Common myeloid progenitor, CD34-positive (primary cell): ENCODE measurements at regions not wholly inside any gene's neighbourhood (a gene's known extent, or its start where the extent isn't known, plus 50 kb on each side); places are given as distances from the start of the nearest gene placed in this dataset.

ENCODE experiments used
- CTCF ChIA-PET: fragments of 350-600 bp; sonication (Branson Sonifier 250); formaldehyde crosslinking; loops from one replicate; lab custom pipeline; 2021; ENCODE audit warnings: antibody characterized with exemption; lab: Charles Lee
- POLR2A ChIA-PET: fragments of 350-600 bp; sonication (Branson Sonifier 250); formaldehyde crosslinking; loops from one replicate; lab custom pipeline; 2021; ENCODE audit warnings: antibody characterized with exemption; lab: Charles Lee
- DNase-seq, 3 donors: peaks; one replicate each; pipeline versions ENCODE4 v3.0.0 to v3.0.0-alpha.2; 2013
- H3K27ac ChIP-seq, 2 experiments: 1 replicate in 1 of 2; 2 replicates in 1 of 2; pipeline ENCODE4 v1.7.0; 2013; ENCODE audit warnings: inconsistent platforms in 2 of 2, low read length in 2 of 2, mild to moderate bottlenecking in 2 of 2, low read depth in 1 of 2, moderate library complexity in 1 of 2; ENCODE audit not compliant: severe bottlenecking in 2 of 2, insufficient read depth in 1 of 2, poor library complexity in 1 of 2
- H3K27me3 ChIP-seq, 5 experiments: replicated peaks in 2 of 5; 1 replicate in 3 of 5; 2 replicates in 2 of 5; pipeline versions ENCODE4 v1.6.1 to v1.7.0; 2013; ENCODE audit warnings: low read length in 4 of 5, mild to moderate bottlenecking in 2 of 5, moderate library complexity in 2 of 5, inconsistent platforms in 1 of 5; ENCODE audit not compliant: insufficient read depth in 5 of 5, control insufficient read depth in 4 of 5
- H3K36me3 ChIP-seq, 4 experiments: 1 replicate in 2 of 4; 2 replicates in 2 of 4; pipeline versions ENCODE4 v1.6.1 to v1.7.0; 2013; ENCODE audit warnings: low read length in 3 of 4, control low read depth in 1 of 4, mild to moderate bottlenecking in 1 of 4; ENCODE audit not compliant: control insufficient read depth in 4 of 4, insufficient read depth in 4 of 4
- H3K4me1 ChIP-seq, 4 experiments: 1 replicate in 3 of 4; 2 replicates in 1 of 4; pipeline versions ENCODE4 v1.6.1 to v1.7.1; 2013; ENCODE audit warnings: low read length in 3 of 4, mild to moderate bottlenecking in 3 of 4, control low read depth in 1 of 4, inconsistent platforms in 1 of 4, moderate library complexity in 1 of 4; ENCODE audit not compliant: control insufficient read depth in 4 of 4, insufficient read depth in 4 of 4; ENCODE audit errors: control extremely low read depth in 1 of 4
- H3K4me3 ChIP-seq, 7 experiments: 1 replicate in 4 of 7; 2 replicates in 3 of 7; pipeline versions ENCODE4 v1.5.1 to v1.7.0; 2013; ENCODE audit warnings: mild to moderate bottlenecking in 7 of 7, low read length in 6 of 7, moderate library complexity in 6 of 7, inconsistent platforms in 2 of 7, low read depth in 2 of 7, control low read depth in 1 of 7; ENCODE audit not compliant: insufficient read depth in 4 of 7, control insufficient read depth in 1 of 7; ENCODE audit errors: extremely low read depth in 1 of 7
- H3K9me3 ChIP-seq, 5 experiments: 1 replicate in 4 of 5; 2 replicates in 1 of 5; pipeline versions ENCODE4 v1.6.1 to v1.7.1; 2013; ENCODE audit warnings: low read length in 4 of 5, mild to moderate bottlenecking in 2 of 5, inconsistent platforms in 1 of 5, low read depth in 1 of 5, moderate library complexity in 1 of 5; ENCODE audit not compliant: control insufficient read depth in 4 of 5, insufficient read depth in 2 of 5; ENCODE audit errors: control extremely low read depth in 1 of 5
- WGBS: methylation state at CpG from one replicate; pipeline ENCODE4 v1.1.5; 2013; ENCODE audit not compliant: insufficient coverage; 5-methylcytosine and 5-hydroxymethylcytosine counted together

DNA sequence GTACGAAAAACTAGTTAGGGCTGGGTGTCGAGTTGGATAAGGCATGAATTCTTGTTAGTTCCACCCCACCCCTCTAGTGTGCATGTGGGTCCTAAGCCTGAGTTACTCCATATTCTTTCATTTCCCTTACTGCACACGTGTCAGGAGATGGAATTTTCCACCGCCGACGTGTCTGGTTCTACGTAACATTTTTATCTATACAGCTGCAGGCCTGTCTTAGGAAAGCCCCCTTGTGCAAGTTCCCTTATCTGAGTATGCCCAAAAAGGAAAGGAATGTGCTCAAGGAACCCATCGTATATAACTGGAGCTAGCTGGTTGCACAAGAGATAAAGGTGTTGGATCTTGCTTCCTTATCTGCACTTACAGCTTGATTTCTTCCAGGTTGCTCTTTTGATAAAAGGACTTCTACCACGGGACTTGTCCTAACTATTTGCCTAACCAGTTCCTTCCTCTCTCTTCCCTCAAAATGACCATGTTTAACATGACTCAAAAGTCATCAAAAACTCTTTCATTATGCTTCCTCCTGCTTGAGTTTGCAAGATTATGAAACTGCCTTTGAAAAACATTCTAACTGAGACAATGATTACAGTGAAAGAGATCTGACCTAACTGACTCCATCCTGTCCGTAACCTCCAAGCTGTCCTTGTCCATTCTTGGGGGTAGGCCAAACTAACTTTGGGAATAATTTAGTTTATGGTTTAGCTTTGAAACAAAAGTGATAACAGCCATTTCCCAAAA lies 181.4 kb downstream of the AKR1D1 start:
- Histone ChIP-seq H3K4me3 (peak overlapping the region in 1 of 7 experiments; percentile 61), H3K36me3 (no peaks in the 10 kb centered on the region), H3K27ac (peak overlapping the region; percentile 74 to 92), H3K9me3 (peaks cover 0 to 25% (median 8%) of the 10 kb centered on the region in 5 experiments), H3K27me3 (no peaks in the 10 kb centered on the region), H3K4me1 (peaks cover 4 to 27% (median 20%) of the 10 kb centered on the region in 4 experiments)
- POLR2A ChIA-PET: interaction anchor here (0.6 to 1.5 kb wide), 5 partner anchors 202 to 495 kb away, joined by 3 to 7 read pairs (median 3); partner anchors contain the start of gene TRIM24
- peak; percentile 98 to 100 (median 99) for DNase-seq
- WGBS: 0% methylated on average over 7 of the region's 10 CpGs
- CTCF ChIA-PET: interaction anchor here (0.7 to 1.4 kb wide), 3 partner anchors 9 to 190 kb away, joined by 3 read pairs; no protein-coding TSS in a partner anchor

DNA sequence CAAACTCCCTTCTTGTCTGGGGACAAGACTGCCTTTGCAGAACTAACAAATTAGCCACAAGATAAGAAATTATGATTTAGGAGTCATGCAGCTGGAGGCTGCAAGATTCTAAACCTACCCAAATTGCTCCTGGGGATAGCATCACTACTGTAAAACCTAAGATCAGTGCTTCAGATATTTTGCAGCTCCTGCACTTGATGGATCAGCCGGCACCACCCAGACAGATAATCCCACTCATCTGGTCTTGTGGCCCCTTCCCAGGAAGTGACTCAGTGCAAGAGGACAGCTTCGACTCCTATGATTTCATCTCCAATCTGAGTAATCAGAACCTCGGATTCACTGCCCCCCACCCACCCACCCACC lies 181.9 kb downstream of the AKR1D1 start:
- peak in 2 of 3 donors; percentile 77 to 86 for DNase-seq
- ChIA-PET POLR2A (interaction anchor here (1.2 to 1.5 kb wide), 3 partner anchors 201 to 495 kb away, joined by 3 to 7 read pairs (median 5); partner anchors contain the start of gene TRIM24), CTCF (interaction anchor here (0.7 to 0.9 kb wide), 2 partner anchors 9 to 190 kb away, joined by 3 read pairs; no protein-coding TSS in a partner anchor)
- no CpG with 5 or more reads among the region's 3 CpGs for WGBS
- H3K4me3 ChIP-seq: peak overlapping the region in 1 of 7 experiments; percentile 61
- H3K27ac ChIP-seq: peak overlapping the region; percentile 74 to 92
- peaks cover 4 to 27% (median 20%) of the 10 kb centered on the region in 4 experiments for H3K4me1 ChIP-seq
- H3K9me3 ChIP-seq: peaks cover 0 to 24% (median 8%) of the 10 kb centered on the region in 5 experiments
- H3K27me3 ChIP-seq: no peaks in the 10 kb centered on the region
- H3K36me3 ChIP-seq: no peaks in the 10 kb centered on the region

DNA sequence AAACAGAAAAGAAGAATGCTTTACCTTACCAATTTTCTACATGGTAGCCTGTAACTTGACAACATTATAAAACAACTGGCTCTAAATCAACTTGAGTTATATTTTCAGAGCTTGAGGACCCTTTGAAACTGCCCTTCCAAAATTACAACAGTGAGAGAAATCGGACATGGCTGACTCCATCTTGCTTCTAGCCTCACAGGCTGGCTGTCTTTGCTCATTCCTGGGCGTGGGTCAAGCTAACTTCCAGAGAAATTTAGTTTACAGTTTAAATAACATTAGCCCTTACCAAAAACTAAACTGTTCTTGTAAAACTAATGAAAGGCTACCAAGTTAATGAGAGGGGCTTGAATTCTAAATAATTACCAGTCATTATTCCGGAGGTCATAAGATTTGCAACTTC lies 183.4 kb downstream of the AKR1D1 start:
- H3K9me3 ChIP-seq: peaks cover 0 to 9% (median 3%) of the 10 kb centered on the region in 5 experiments
- CTCF ChIA-PET: interaction anchor here (0.6 to 1.3 kb wide), 2 partner anchors 11 to 168 kb away, joined by 3 read pairs; no protein-coding TSS in a partner anchor
- H3K4me3 ChIP-seq: no peak overlapping the region
- H3K4me1 ChIP-seq: peaks cover 4 to 27% (median 20%) of the 10 kb centered on the region in 4 experiments
- WGBS: 100% methylated on average over 1 of the region's 3 CpGs
- H3K27me3 ChIP-seq: no peaks in the 10 kb centered on the region
- peak overlapping the region in 1 of 2 experiments; percentile 67 for H3K27ac ChIP-seq
- no peak for DNase-seq
- no peaks in the 10 kb centered on the region for H3K36me3 ChIP-seq
- POLR2A ChIA-PET: interaction anchor here (0.6 kb wide), 1 partner anchor 382 kb away, joined by 3 read pairs; no protein-coding TSS in a partner anchor

GRCh38 chr7:138267934-138268333 lies 191.7 kb downstream of the AKR1D1 start:
- 96% methylated on average over 4 of the region's 6 CpGs for WGBS
- no peaks in the 10 kb centered on the region for H3K4me1 ChIP-seq
- no peaks in the 10 kb centered on the region for H3K27me3 ChIP-seq
- H3K27ac ChIP-seq: no peak overlapping the region
- H3K9me3 ChIP-seq: peaks cover 0 to 2% (median 0%) of the 10 kb centered on the region in 5 experiments
- POLR2A ChIA-PET: no interaction called here
- H3K36me3 ChIP-seq: no peaks in the 10 kb centered on the region
- no peak for DNase-seq
- no peak overlapping the region for H3K4me3 ChIP-seq
- CTCF ChIA-PET: no interaction called here

- Histone ChIP-seq H3K27me3 (no peaks in the 10 kb centered on the region), H3K4me3 (no peak overlapping the region), H3K4me1 (no peaks in the 10 kb centered on the region), H3K9me3 (no peaks in the 10 kb centered on the region), H3K27ac (no peak overlapping the region), H3K36me3 (no peaks in the 10 kb centered on the region)
- DNase-seq: no peak
- ChIA-PET CTCF (interaction anchor here (1.0 kb wide), 1 partner anchor 8 kb away, joined by 3 read pairs; no protein-coding TSS in a partner anchor), POLR2A (no interaction called here)
These were observed 183.2 kb upstream of the TRIM24 start for GRCh38 chr7:138276891-138277290.

DNA sequence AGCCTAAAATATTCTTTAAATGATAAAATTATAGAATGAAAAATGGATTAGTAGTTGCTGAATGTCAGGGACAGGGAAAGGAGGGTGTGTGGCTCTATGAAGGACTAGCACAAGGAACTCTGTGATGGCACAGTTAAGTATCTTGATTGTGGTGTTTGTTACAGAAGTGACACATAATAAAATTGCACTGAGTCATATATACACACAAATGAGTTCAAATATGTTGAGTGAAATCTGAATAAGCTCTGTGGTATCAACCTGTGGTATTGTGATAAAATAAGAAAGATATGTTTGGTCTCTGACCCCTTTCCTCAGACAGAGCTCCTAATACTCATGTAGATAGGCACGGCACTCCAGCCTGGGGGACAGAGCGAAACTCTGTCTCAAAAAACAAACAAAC lies 181.5 kb upstream of the TRIM24 start:
- H3K27ac ChIP-seq: no peak overlapping the region
- no peak for DNase-seq
- CTCF ChIA-PET: interaction anchor here (1.2 kb wide), 1 partner anchor 39 kb away, joined by 3 read pairs; no protein-coding TSS in a partner anchor
- POLR2A ChIA-PET: no interaction called here
- no peaks in the 10 kb centered on the region for H3K36me3 ChIP-seq
- H3K4me3 ChIP-seq: no peak overlapping the region
- peaks cover 0 to 2% (median 0%) of the 10 kb centered on the region in 5 experiments for H3K9me3 ChIP-seq
- no peaks in the 10 kb centered on the region for H3K27me3 ChIP-seq
- WGBS: no CpG with 5 or more reads among the region's 2 CpGs
- H3K4me1 ChIP-seq: no peaks in the 10 kb centered on the region

DNA sequence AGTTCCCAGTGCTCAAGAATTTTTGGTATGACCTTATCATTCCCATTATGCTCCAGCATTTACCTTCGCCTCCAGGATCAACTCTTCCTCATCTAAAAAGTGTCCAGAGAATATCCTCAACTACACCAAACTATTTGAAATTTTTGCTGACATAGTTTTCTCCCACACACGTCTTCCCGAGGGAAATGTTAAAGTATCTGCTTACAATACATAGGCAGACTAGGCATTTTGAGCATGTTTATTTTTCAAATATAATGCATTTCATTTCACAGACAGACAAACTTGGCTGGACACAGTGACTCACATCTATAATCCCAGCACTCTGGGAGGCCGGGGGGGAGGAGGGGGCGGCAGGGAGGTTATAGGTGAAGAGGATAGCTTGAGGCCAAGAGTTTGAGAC lies 177.1 kb upstream of the TRIM24 start:
- no peaks in the 10 kb centered on the region for H3K36me3 ChIP-seq
- POLR2A ChIA-PET: no interaction called here

More for the DNA sequence above, 177.1 kb upstream of the TRIM24 start:
- CTCF ChIA-PET: no interaction called here
- Histone ChIP-seq H3K4me3 (no peak overlapping the region), H3K4me1 (no peaks in the 10 kb centered on the region), H3K27me3 (no peaks in the 10 kb centered on the region), H3K27ac (no peak overlapping the region), H3K9me3 (peaks cover 0 to 2% (median 0%) of the 10 kb centered on the region in 5 experiments)
- DNase-seq: no peak
- 91% methylated on average over 1 of the region's 5 CpGs for WGBS
